ENCODE measurements at regions not wholly inside any gene's neighbourhood (a gene's known extent, or its start where the extent isn't known, plus 50 kb on each side); places are given as distances from the start of the nearest gene placed in this dataset.

DNA sequence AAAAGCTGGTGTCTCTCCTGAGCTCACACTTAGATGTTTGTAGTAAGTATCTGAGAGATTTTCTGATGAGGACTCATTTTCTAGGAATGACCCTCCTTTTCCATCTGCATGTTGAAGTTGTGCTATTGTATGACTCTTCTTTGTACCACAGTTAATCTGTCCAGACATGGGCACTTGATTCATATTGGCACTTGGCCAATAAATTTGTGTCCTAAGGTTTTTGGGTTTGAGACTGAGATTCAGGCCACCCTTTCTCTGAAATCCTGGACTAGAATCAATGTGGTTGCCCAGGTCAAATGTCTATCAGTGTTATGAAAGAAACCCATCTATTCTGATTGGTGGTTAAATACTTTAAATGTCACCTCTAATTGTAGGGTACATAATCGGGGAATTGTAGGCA is 869.0 kb downstream of the SH3BGRL start:
- WGBS (ENCODE audit: low lambda C conversion rate), result 0% methylated on average over 1 of the region's 1 CpG
- Histone ChIP-seq H3K79me2 (ENCODE audit: insufficient read depth) (no peaks in the 10 kb centered on the region), H2AFZ (ENCODE audit: low read depth) (no peak overlapping the region)

More for the DNA sequence above, 869.0 kb downstream of the SH3BGRL start:
- Histone ChIP-seq H4K20me1 (ENCODE audit: insufficient read depth) (no peaks in the 10 kb centered on the region), H3K9me3 (no peaks in the 10 kb centered on the region), H3K9ac (no peak overlapping the region), H3K4me3 (ENCODE audit: low read depth in 2 of 2, low read length in 1 of 2) (no peak overlapping the region), H3K4me1 (ENCODE audit: control insufficient read depth in 1 of 2, insufficient read depth in 2 of 2, low read depth in 1 of 2, low read length in 1 of 2) (no peaks in the 10 kb centered on the region), H3K27ac (ENCODE audit: low read depth in 2 of 2, low read length in 1 of 2) (no peak overlapping the region), H3K9me2 (no peaks in the 10 kb centered on the region), H3K27me3 (ENCODE audit: insufficient read depth) (no peaks in the 10 kb centered on the region), H3K36me3 (replicated peaks in 1 of 2; ENCODE audit: control insufficient read depth in 1 of 2, insufficient read depth in 2 of 2, low read length in 1 of 2) (no peaks in the 10 kb centered on the region), H3F3A (replicated peaks; ENCODE audit: insufficient read depth) (no peaks in the 10 kb centered on the region), H3K4me2 (no peak overlapping the region)
- no peak for DNase-seq
- POLR2A ChIA-PET, result no interaction called here
- TF ChIP-seq SMC3 (IDR thresholded peaks at IDR 0.05; ENCODE audit: low read depth, low read length) (no peak), SIN3A (IDR thresholded peaks at IDR 0.05; ENCODE audit: borderline replicate concordance, low read depth, low read length) (no peak), FOXM1 (IDR thresholded peaks at IDR 0.05; ENCODE audit: low read depth) (no peak), TEAD4 (IDR thresholded peaks at IDR 0.05; ENCODE audit: borderline replicate concordance, insufficient read depth) (no peak), GATA2 (CRISPR knock-in tag; IDR thresholded peaks at IDR 0.05) (no peak), JUND (IDR thresholded peaks at IDR 0.05) (no peak), MEF2A (IDR thresholded peaks at IDR 0.05; ENCODE audit: borderline replicate concordance, low read depth) (no peak), ELF1 (IDR thresholded peaks at IDR 0.05) (no peak), TCF12 (IDR thresholded peaks at IDR 0.05) (no peak), REST (IDR thresholded peaks at IDR 0.05; ENCODE audit: low read depth, low read length) (no peak)
- TF ChIP-seq, protein P1, sequence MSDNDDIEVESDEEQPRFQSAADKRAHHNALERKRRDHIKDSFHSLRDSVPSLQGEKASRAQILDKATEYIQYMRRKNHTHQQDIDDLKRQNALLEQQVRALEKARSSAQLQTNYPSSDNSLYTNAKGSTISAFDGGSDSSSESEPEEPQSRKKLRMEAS (IDR thresholded peaks at IDR 0.05; ENCODE audit: low read depth), result no peak
- TF ChIP-seq, protein P2, sequence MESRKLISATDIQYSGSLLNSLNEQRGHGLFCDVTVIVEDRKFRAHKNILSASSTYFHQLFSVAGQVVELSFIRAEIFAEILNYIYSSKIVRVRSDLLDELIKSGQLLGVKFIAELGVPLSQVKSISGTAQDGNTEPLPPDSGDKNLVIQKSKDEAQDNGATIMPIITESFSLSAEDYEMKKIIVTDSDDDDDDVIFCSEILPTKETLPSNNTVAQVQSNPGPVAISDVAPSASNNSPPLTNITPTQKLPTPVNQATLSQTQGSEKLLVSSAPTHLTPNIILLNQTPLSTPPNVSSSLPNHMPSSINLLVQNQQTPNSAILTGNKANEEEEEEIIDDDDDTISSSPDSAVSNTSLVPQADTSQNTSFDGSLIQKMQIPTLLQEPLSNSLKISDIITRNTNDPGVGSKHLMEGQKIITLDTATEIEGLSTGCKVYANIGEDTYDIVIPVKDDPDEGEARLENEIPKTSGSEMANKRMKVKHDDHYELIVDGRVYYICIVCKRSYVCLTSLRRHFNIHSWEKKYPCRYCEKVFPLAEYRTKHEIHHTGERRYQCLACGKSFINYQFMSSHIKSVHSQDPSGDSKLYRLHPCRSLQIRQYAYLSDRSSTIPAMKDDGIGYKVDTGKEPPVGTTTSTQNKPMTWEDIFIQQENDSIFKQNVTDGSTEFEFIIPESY (IDR thresholded peaks at IDR 0.05; ENCODE audit: borderline replicate concordance, low read depth), result no peak
- TF ChIP-seq, protein P3, sequence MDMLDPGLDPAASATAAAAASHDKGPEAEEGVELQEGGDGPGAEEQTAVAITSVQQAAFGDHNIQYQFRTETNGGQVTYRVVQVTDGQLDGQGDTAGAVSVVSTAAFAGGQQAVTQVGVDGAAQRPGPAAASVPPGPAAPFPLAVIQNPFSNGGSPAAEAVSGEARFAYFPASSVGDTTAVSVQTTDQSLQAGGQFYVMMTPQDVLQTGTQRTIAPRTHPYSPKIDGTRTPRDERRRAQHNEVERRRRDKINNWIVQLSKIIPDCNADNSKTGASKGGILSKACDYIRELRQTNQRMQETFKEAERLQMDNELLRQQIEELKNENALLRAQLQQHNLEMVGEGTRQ (IDR thresholded peaks at IDR 0.05; ENCODE audit: borderline replicate concordance, low read depth, low read length), result no peak
- CTCF ChIA-PET, result no interaction called here

All from SK-N-SH (cell line).